ENCODE measurements at regions not wholly inside any gene's neighbourhood (a gene's known extent, or its start where the extent isn't known, plus 50 kb on each side); places are given as distances from the start of the nearest gene placed in this dataset.

- intact Hi-C loops (cut with DNase I; ENCODE audit: low total_unique reads) (no loop called here), in situ Hi-C loops (cut with MboI; ENCODE audit: low sequenced_read_pairs in 4 of 4) (no loop called here)
- no peaks in the 10 kb centered on the region for H3K36me3 ChIP-seq
Observed at GRCh38 chr1:222012816-222013215, 270.9 kb upstream of the DUSP10 start.

DNA sequence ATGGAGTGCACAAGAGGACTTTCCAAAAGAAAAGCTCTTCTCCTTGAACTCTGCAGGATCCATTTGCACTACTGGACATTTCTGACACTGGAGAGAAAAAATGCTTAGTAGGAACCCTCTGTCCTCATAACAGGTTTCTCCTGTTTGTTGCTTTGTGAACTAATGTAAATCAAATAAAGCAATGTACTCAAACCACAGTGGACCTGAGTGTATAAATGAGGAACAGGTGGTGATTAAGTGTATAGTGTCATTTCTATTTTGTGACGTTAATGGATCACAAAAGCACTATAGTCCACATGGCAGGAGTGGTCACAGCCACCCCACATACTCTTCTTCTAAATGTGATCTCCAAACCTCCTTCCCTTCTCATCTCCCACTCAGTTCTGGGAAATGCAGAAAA is 268.4 kb upstream of the DUSP10 start:
- H3K9me3 ChIP-seq: no peaks in the 10 kb centered on the region
- no peak overlapping the region for H3K27ac ChIP-seq
- in situ Hi-C loops (cut with MboI; ENCODE audit: low sequenced_read_pairs in 4 of 4): no loop called here
- peaks cover 2 to 6% of the 10 kb centered on the region in 2 donors for H3K4me1 ChIP-seq
- no peak for ATAC-seq
- no peak for DNase-seq
- no peaks in the 10 kb centered on the region for H3K36me3 ChIP-seq
- H3K4me3 ChIP-seq: no peak overlapping the region
- H3K27me3 ChIP-seq: no peaks in the 10 kb centered on the region
- intact Hi-C loops (cut with DNase I; ENCODE audit: low total_unique reads): no loop called here
- TF ChIP-seq, protein P1, sequence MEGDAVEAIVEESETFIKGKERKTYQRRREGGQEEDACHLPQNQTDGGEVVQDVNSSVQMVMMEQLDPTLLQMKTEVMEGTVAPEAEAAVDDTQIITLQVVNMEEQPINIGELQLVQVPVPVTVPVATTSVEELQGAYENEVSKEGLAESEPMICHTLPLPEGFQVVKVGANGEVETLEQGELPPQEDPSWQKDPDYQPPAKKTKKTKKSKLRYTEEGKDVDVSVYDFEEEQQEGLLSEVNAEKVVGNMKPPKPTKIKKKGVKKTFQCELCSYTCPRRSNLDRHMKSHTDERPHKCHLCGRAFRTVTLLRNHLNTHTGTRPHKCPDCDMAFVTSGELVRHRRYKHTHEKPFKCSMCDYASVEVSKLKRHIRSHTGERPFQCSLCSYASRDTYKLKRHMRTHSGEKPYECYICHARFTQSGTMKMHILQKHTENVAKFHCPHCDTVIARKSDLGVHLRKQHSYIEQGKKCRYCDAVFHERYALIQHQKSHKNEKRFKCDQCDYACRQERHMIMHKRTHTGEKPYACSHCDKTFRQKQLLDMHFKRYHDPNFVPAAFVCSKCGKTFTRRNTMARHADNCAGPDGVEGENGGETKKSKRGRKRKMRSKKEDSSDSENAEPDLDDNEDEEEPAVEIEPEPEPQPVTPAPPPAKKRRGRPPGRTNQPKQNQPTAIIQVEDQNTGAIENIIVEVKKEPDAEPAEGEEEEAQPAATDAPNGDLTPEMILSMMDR (IDR thresholded peaks at IDR 0.05 in 4 of 5, conservative IDR thresholded peaks at IDR 0.05 in 1 of 5): no peak
- TF ChIP-seq POLR2A (IDR thresholded peaks at IDR 0.05): no peak

More at GRCh38 chr1:222012816-222013215, 270.9 kb upstream of the DUSP10 start:
- no peak for TF ChIP-seq POLR2A (IDR thresholded peaks at IDR 0.05)
- TF ChIP-seq, protein P1 (IDR thresholded peaks at IDR 0.05 in 4 of 5, conservative IDR thresholded peaks at IDR 0.05 in 1 of 5): no peak
- Histone ChIP-seq H3K4me1 (peaks cover 2 to 3% of the 10 kb centered on the region in 2 donors), H3K4me3 (no peak overlapping the region), H3K27me3 (no peaks in the 10 kb centered on the region), H3K27ac (no peak overlapping the region), H3K9me3 (no peaks in the 10 kb centered on the region)
- DNase-seq: no peak
- no peak for ATAC-seq

- intact Hi-C loops (cut with DNase I; ENCODE audit: low total_unique reads): no loop called here
- ATAC-seq: peak in 1 of 2 donors; percentile 60
- no peaks in the 10 kb centered on the region for H3K27me3 ChIP-seq
- H3K4me1 ChIP-seq: peaks cover 2 to 6% of the 10 kb centered on the region in 2 donors
- DNase-seq: no peak
- H3K4me3 ChIP-seq: no peak overlapping the region
- H3K27ac ChIP-seq: no peak overlapping the region
- no peaks in the 10 kb centered on the region for H3K9me3 ChIP-seq
- no peak for TF ChIP-seq POLR2A (IDR thresholded peaks at IDR 0.05)
- TF ChIP-seq, protein P1 (IDR thresholded peaks at IDR 0.05 in 4 of 5, conservative IDR thresholded peaks at IDR 0.05 in 1 of 5): peak in 2 of 5 experiments; percentile 19 to 37
- in situ Hi-C loops (cut with MboI; ENCODE audit: low sequenced_read_pairs in 4 of 4): no loop called here
- H3K36me3 ChIP-seq: no peaks in the 10 kb centered on the region
Observed at GRCh38 chr1:222009105-222009730, 267.3 kb upstream of the DUSP10 start.

DNA sequence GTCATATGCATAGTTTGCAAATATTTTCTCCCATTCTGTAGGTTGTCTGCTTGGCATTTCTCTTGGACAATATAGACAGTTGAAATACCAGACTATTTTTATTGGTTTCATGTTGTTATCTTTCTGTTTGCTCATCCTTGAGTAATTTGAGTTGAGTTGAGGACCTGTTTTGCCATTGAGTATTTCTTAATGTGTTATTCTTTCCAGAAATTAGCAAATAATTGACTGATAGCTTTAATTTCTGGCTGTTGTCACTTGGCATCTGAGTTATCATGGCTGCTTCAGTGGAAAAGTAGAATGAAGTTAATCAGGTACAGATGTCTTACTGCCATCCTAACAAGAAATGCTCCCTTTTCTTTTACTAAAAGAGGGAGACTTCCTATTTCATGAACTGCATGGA is 264.8 kb upstream of the DUSP10 start:
- H3K9me3 ChIP-seq: no peaks in the 10 kb centered on the region
- H3K27me3 ChIP-seq: no peaks in the 10 kb centered on the region
- no peaks in the 10 kb centered on the region for H3K36me3 ChIP-seq
- H3K27ac ChIP-seq: no peak overlapping the region
- in situ Hi-C loops (cut with MboI; ENCODE audit: low sequenced_read_pairs in 4 of 4): no loop called here
- ATAC-seq (no peak), DNase-seq (no peak)
- TF ChIP-seq POLR2A (IDR thresholded peaks at IDR 0.05): no peak
- TF ChIP-seq, protein P1 (IDR thresholded peaks at IDR 0.05 in 4 of 5, conservative IDR thresholded peaks at IDR 0.05 in 1 of 5): no peak
- intact Hi-C loops (cut with DNase I; ENCODE audit: low total_unique reads): no loop called here
- H3K4me1 ChIP-seq: peaks cover 2 to 6% of the 10 kb centered on the region in 2 donors
- H3K4me3 ChIP-seq: no peak overlapping the region

- no peak for TF ChIP-seq POLR2A (IDR thresholded peaks at IDR 0.05)
- TF ChIP-seq, protein P1 (IDR thresholded peaks at IDR 0.05 in 4 of 5, conservative IDR thresholded peaks at IDR 0.05 in 1 of 5): no peak
- intact Hi-C loops (cut with DNase I; ENCODE audit: low total_unique reads): no loop called here
- no peaks in the 10 kb centered on the region for H3K9me3 ChIP-seq
Observed at GRCh38 chr1:222004784-222005183, 262.9 kb upstream of the DUSP10 start.

More at GRCh38 chr1:222004784-222005183, 262.9 kb upstream of the DUSP10 start:
- no peak overlapping the region for H3K27ac ChIP-seq
- no peak for DNase-seq
- H3K36me3 ChIP-seq: no peaks in the 10 kb centered on the region
- ATAC-seq: no peak
- in situ Hi-C loops (cut with MboI; ENCODE audit: low sequenced_read_pairs in 4 of 4): no loop called here
- no peaks in the 10 kb centered on the region for H3K27me3 ChIP-seq
- peaks cover 2 to 6% of the 10 kb centered on the region in 2 donors for H3K4me1 ChIP-seq
- H3K4me3 ChIP-seq: no peak overlapping the region
